Neuronal stem cell (in vitro differentiated cells): ENCODE measurements at regions not wholly inside any gene's neighbourhood (a gene's known extent, or its start where the extent isn't known, plus 50 kb on each side); places are given as distances from the start of the nearest gene placed in this dataset.

ENCODE experiments used
- DNase-seq: peaks from one replicate; pipeline ENCODE4 v3.0.0-alpha.2; 2013; ENCODE audit warnings: low spot score
- H2AFZ ChIP-seq: one replicate; pipeline ENCODE4 v1.6.1; 2013; ENCODE audit warnings: mild to moderate bottlenecking, low read length, inconsistent platforms
- H2AK5ac ChIP-seq: 2 replicates; pipeline ENCODE4 v1.6.1; 2013; ENCODE audit warnings: low read depth, mild to moderate bottlenecking, inconsistent platforms, low read length, moderate library complexity, mixed read lengths
- H2BK120ac ChIP-seq: 2 replicates; pipeline ENCODE4 v1.6.1; 2013; ENCODE audit warnings: low read depth, mild to moderate bottlenecking, inconsistent platforms, low read length, moderate library complexity, mixed read lengths
- H2BK12ac ChIP-seq: one replicate; pipeline ENCODE4 v1.6.1; 2013; ENCODE audit warnings: low read length, inconsistent platforms
- H2BK15ac ChIP-seq: 2 replicates; pipeline ENCODE4 v1.6.1; 2013; ENCODE audit warnings: mild to moderate bottlenecking, low read length, inconsistent platforms, mixed read lengths
- H2BK5ac ChIP-seq: one replicate; pipeline ENCODE4 v1.6.1; 2013; ENCODE audit warnings: inconsistent platforms, mild to moderate bottlenecking, low read length, moderate library complexity
- H3K14ac ChIP-seq: one replicate; pipeline ENCODE4 v1.6.1; 2013; ENCODE audit warnings: low read length, inconsistent platforms
- H3K18ac ChIP-seq: 2 replicates; pipeline ENCODE4 v1.6.1; 2013; ENCODE audit warnings: low read length, inconsistent platforms
- H3K23ac ChIP-seq: 2 replicates; pipeline ENCODE4 v1.6.1; 2013; ENCODE audit warnings: low read depth, mild to moderate bottlenecking, mixed read lengths, low read length, inconsistent platforms; ENCODE audit not compliant: poor library complexity
- H3K27ac ChIP-seq: replicated peaks from 3 replicates; pipeline ENCODE4 v1.5.1; 2013; ENCODE audit warnings: low read length, inconsistent platforms
- H3K27me3 ChIP-seq, 3 experiments: 2 replicates each; pipeline ENCODE4 v1.6.1; 2013; ENCODE audit warnings: low read length in 3 of 3, mild to moderate bottlenecking in 2 of 3, inconsistent platforms in 1 of 3, low read depth in 1 of 3, mixed read lengths in 1 of 3, moderate library complexity in 1 of 3; ENCODE audit not compliant: control insufficient read depth in 3 of 3, insufficient read depth in 3 of 3
- H3K36me3 ChIP-seq, 2 donors: replicated peaks in 1 of 2; 2 replicates each; pipeline ENCODE4 v1.6.1; 2013; ENCODE audit warnings: low read length in 2 of 2; ENCODE audit not compliant: control insufficient read depth in 2 of 2, insufficient read depth in 2 of 2
- H3K4ac ChIP-seq: 2 replicates; pipeline ENCODE4 v1.6.1; 2013; ENCODE audit warnings: inconsistent platforms, mild to moderate bottlenecking, low read length, moderate library complexity
- H3K4me1 ChIP-seq, 2 donors: 1 replicate in 1 of 2; 2 replicates in 1 of 2; pipeline ENCODE4 v1.6.1; 2013; ENCODE audit warnings: low read length in 2 of 2, low read depth in 1 of 2; ENCODE audit not compliant: control insufficient read depth in 2 of 2, insufficient read depth in 1 of 2
- H3K4me2 ChIP-seq: one replicate; pipeline ENCODE4 v1.6.1; 2013; ENCODE audit warnings: mild to moderate bottlenecking, low read length, inconsistent platforms; ENCODE audit not compliant: insufficient read depth, poor library complexity, severe bottlenecking
- H3K4me3 ChIP-seq, 2 donors: 2 replicates each; pipeline ENCODE4 v1.5.1; 2013; ENCODE audit warnings: low read length in 2 of 2, mild to moderate bottlenecking in 2 of 2, inconsistent platforms in 1 of 2, moderate library complexity in 1 of 2
- H3K79me1 ChIP-seq: one replicate; pipeline ENCODE4 v1.6.1; 2013; ENCODE audit warnings: low read depth, mild to moderate bottlenecking, inconsistent platforms, low read length, moderate library complexity
- H3K9ac ChIP-seq: one replicate; pipeline ENCODE4 v1.6.1; 2013; ENCODE audit warnings: mild to moderate bottlenecking, low read depth, low read length, inconsistent platforms; ENCODE audit not compliant: poor library complexity
- H3K9me3 ChIP-seq, 2 donors: replicated peaks in 1 of 2; 2 replicates each; pipeline versions ENCODE3 to v1.6.1; 2013; ENCODE audit warnings: low read length in 2 of 2, mild to moderate bottlenecking in 2 of 2, inconsistent platforms in 1 of 2, low read depth in 1 of 2, mixed read lengths in 1 of 2, moderate library complexity in 1 of 2; ENCODE audit not compliant: control insufficient read depth in 2 of 2, insufficient read depth in 1 of 2
- H4K8ac ChIP-seq: one replicate; pipeline ENCODE4 v1.6.1; 2013; ENCODE audit warnings: low read depth, mild to moderate bottlenecking, inconsistent platforms, low read length, moderate library complexity
- H4K91ac ChIP-seq: one replicate; pipeline ENCODE4 v1.6.1; 2013; ENCODE audit warnings: low read length, low read depth, mild to moderate bottlenecking, inconsistent platforms; ENCODE audit not compliant: poor library complexity
- WGBS, 2 donors: extraction: QIAGEN DNeasy Blood & Tissue Kit; methylation state at CpG; one replicate each; pipeline ENCODE4 v1.1.7; 2013; ENCODE audit warnings: missing lambda C conversion rate in 2 of 2, mixed read lengths in 1 of 2; ENCODE audit not compliant: insufficient read length in 2 of 2, insufficient replicate concordance in 1 of 2; ENCODE audit errors: extremely low coverage in 2 of 2; 5-methylcytosine and 5-hydroxymethylcytosine counted together

DNA sequence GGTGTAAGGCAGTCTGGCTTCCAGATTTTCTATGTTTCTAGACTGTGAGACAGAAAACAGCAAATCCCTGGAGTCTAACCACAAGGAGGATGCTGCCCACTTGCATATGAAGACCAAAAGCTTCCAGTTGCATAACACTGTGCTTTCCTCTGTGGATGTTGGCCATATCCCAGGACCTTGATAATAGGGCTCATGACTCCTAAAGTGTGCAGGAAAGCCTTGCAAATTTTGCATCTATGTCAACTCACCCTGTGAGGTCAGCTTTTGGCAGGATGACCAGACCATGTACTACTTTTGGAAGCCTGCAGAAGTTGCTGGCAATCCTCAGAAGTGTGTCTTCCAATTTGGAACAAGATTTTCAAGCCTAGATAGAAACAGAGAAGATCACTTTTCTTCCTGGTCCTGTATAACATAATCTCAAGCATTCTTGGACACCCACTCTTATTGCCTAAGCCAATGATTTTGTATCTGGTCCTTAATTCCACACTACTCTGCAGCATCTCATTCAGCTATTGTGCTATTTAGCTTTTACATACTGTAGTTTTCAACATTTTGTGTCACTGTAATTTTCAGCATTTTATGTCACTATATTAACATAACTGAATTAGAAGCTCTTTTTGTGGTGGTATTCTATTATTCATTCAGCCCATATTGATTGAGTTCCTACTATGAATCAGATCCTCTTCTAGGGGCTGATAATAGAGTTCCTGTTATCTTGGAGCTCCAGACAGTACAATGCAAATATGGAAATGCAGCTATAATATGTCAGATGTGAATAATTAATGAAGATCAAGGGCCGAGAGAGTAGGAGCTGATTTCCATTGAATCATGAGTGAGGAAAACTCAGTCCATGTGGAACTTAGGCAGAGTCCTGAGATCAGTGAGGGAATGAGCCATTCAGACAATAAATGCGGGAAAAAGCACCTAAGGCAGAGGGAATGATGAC, 85.3 kb upstream of the RAB27B start:
- H4K8ac ChIP-seq = no peak overlapping the region

DNA sequence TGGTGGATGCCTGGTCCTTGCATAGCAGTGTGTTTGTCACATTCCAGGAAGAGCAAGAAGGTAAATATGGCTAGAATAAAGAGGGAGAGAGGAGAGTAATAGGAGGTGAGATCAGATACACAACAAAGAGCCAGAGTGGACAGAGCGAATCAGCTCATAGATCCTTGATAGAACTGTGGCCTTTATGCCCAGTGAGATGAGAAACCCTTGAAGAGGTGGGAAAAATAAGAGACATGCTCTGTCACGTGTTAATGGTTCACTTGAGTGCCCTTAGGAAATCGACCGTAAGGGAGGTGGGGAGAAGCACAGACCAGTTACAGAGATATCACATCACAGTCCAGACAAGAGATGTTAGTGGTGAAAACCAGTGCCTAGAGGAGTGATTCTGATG, 84.7 kb upstream of the RAB27B start:
- no peak for DNase-seq
- no peak overlapping the region for H3K14ac ChIP-seq
- no peak overlapping the region for H2AFZ ChIP-seq
- no peak overlapping the region for H3K4me2 ChIP-seq
- no peak overlapping the region for H2BK120ac ChIP-seq
- no peak overlapping the region for H3K27ac ChIP-seq
- no peak overlapping the region for H3K4ac ChIP-seq
- WGBS, 2 donors = no CpG with 5 or more reads among the region's 4 CpGs
- H3K9ac ChIP-seq = no peak overlapping the region
- no peak overlapping the region for H4K8ac ChIP-seq
- no peak overlapping the region for H2BK12ac ChIP-seq
- no peak overlapping the region for H2AK5ac ChIP-seq
- no peaks in the 10 kb centered on the region for H3K36me3 ChIP-seq
- no peak overlapping the region for H2BK15ac ChIP-seq
- H3K4me1 ChIP-seq = no peaks in the 10 kb centered on the region
- no peak overlapping the region for H2BK5ac ChIP-seq
- H3K27me3 ChIP-seq = no peaks in the 10 kb centered on the region
- H3K18ac ChIP-seq = no peak overlapping the region
- H3K9me3 ChIP-seq = no peaks in the 10 kb centered on the region
- no peak overlapping the region for H4K91ac ChIP-seq
- H3K4me3 ChIP-seq = no peak overlapping the region
- no peak overlapping the region for H3K23ac ChIP-seq
- H3K79me1 ChIP-seq = no peaks in the 10 kb centered on the region

More for the DNA sequence above, 85.3 kb upstream of the RAB27B start:
- Histone ChIP-seq H2BK5ac (no peak overlapping the region), H3K36me3 (no peaks in the 10 kb centered on the region), H3K23ac (no peak overlapping the region), H3K4me1 (no peaks in the 10 kb centered on the region), H3K4me2 (no peak overlapping the region), H3K27ac (no peak overlapping the region), H3K79me1 (no peaks in the 10 kb centered on the region), H2BK15ac (no peak overlapping the region), H3K9me3 (no peaks in the 10 kb centered on the region), H3K9ac (no peak overlapping the region), H3K27me3 (no peaks in the 10 kb centered on the region), H4K91ac (no peak overlapping the region), H3K4me3 (no peak overlapping the region), H3K18ac (no peak overlapping the region), H3K14ac (no peak overlapping the region), H3K4ac (no peak overlapping the region), H2AFZ (no peak overlapping the region), H2BK12ac (no peak overlapping the region), H2BK120ac (no peak overlapping the region), H2AK5ac (no peak overlapping the region)
- no CpG with 5 or more reads among the region's 2 CpGs for WGBS, 2 donors
- DNase-seq = no peak

DNA sequence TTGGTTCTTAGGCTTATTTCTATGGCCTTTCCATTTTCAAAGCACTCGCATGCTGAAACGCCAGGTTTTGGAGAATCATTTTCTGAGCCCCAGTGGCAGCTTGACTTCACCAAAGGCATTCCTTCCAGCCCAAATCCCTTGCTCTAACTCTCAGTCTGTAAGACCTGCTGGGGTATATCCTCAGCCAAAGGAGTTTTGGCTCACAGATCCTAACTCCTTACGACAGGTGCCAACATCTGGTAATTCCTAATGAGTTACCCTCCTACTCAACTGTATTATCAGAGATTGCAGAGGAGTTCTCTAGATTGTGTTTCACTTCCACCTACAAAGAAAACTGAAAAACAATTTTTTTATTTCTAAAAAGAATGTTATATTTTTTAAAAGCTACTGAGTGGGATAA, 79.0 kb upstream of the RAB27B start:
- no peak overlapping the region for H3K18ac ChIP-seq
- no peak overlapping the region for H3K4ac ChIP-seq
- no peaks in the 10 kb centered on the region for H3K27me3 ChIP-seq
- no CpG with 5 or more reads among the region's 3 CpGs for WGBS, 2 donors
- H3K9me3 ChIP-seq = no peaks in the 10 kb centered on the region
- no peak overlapping the region for H2BK12ac ChIP-seq
- H3K79me1 ChIP-seq = no peaks in the 10 kb centered on the region
- H3K36me3 ChIP-seq = no peaks in the 10 kb centered on the region
- H2BK5ac ChIP-seq = no peak overlapping the region
- H2AFZ ChIP-seq = no peak overlapping the region
- no peak overlapping the region for H3K9ac ChIP-seq
- H2BK15ac ChIP-seq = no peak overlapping the region
- H4K91ac ChIP-seq = no peak overlapping the region
- DNase-seq = no peak
- H3K14ac ChIP-seq = no peak overlapping the region
- no peak overlapping the region for H4K8ac ChIP-seq
- H2BK120ac ChIP-seq = no peak overlapping the region
- no peak overlapping the region for H3K4me2 ChIP-seq
- H3K23ac ChIP-seq = no peak overlapping the region
- no peak overlapping the region for H3K27ac ChIP-seq
- no peak overlapping the region for H3K4me3 ChIP-seq
- no peaks in the 10 kb centered on the region for H3K4me1 ChIP-seq
- no peak overlapping the region for H2AK5ac ChIP-seq

DNA sequence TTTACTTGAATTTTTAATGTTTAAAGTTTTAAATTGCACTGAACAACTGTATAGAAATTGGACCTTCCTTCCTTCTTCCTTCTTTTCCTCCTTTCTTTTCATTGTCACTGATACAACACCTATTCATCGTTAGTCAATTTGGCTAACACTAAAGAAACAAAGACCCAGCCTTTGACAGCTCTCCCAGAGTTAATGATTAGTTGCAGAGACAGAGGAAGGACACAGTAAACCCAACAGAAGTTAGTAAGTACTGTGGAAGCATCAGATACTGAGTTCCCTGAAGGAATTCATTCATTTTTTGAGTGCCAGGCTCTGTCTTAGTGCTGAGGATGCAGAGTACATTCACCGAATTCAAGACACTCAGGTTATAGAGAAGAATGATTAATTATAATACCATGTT, 77.9 kb upstream of the RAB27B start:
- no peaks in the 10 kb centered on the region for H3K27me3 ChIP-seq
- H3K4me1 ChIP-seq = no peaks in the 10 kb centered on the region
- H2BK120ac ChIP-seq = no peak overlapping the region
- H4K8ac ChIP-seq = no peak overlapping the region
- H3K9me3 ChIP-seq = no peaks in the 10 kb centered on the region
- no peak overlapping the region for H2BK15ac ChIP-seq
- H3K36me3 ChIP-seq = no peaks in the 10 kb centered on the region
- no peak overlapping the region for H4K91ac ChIP-seq
- no peaks in the 10 kb centered on the region for H3K79me1 ChIP-seq
- DNase-seq = no peak
- no peak overlapping the region for H3K27ac ChIP-seq
- no peak overlapping the region for H2BK12ac ChIP-seq
- no peak overlapping the region for H3K23ac ChIP-seq
- no CpG with 5 or more reads among the region's 2 CpGs for WGBS, 2 donors
- H3K9ac ChIP-seq = no peak overlapping the region
- H2AFZ ChIP-seq = no peak overlapping the region
- no peak overlapping the region for H3K14ac ChIP-seq
- no peak overlapping the region for H2BK5ac ChIP-seq
- H2AK5ac ChIP-seq = no peak overlapping the region
- H3K4ac ChIP-seq = no peak overlapping the region
- H3K4me3 ChIP-seq = no peak overlapping the region
- no peak overlapping the region for H3K18ac ChIP-seq
- no peak overlapping the region for H3K4me2 ChIP-seq
